SW480 (cell line): ENCODE measurements at regions not wholly inside any gene's neighbourhood (a gene's known extent, or its start where the extent isn't known, plus 50 kb on each side); places are given as distances from the start of the nearest gene placed in this dataset.
"Not testable (repeated sequence)": the region's sequence is repeated elsewhere in the genome, so short reads cannot be mapped to it uniquely, and the experiment has no call there.

Experiments used
- DNase-seq: peaks from one replicate; pipeline ENCODE4 v3.0.0-alpha.2; 2016; ENCODE audit warnings: low spot score

GRCh38 chr3:153752405-153753027, 368.7 kb upstream of the ARHGEF26 start:
- DNase-seq, result no peak

- no peak for DNase-seq
Observed at GRCh38 chr3:153753035-153753434, 368.2 kb upstream of the ARHGEF26 start.

- no peak for DNase-seq
Observed at GRCh38 chr3:153756816-153757215, 364.4 kb upstream of the ARHGEF26 start.

GRCh38 chr3:153757839-153758238, 363.4 kb upstream of the ARHGEF26 start:
- DNase-seq, result no peak

GRCh38 chr3:153760948-153761347, 360.2 kb upstream of the ARHGEF26 start:
- no peak for DNase-seq

- DNase-seq, result no peak
Observed at GRCh38 chr3:153762411-153763235, 358.6 kb upstream of the ARHGEF26 start.

GRCh38 chr3:153767601-153768560, 353.3 kb upstream of the ARHGEF26 start:
- DNase-seq, result no peak

- peak; percentile 65 for DNase-seq
Observed at GRCh38 chr3:153768561-153769469, 352.4 kb upstream of the ARHGEF26 start.

- no peak for DNase-seq
Observed at GRCh38 chr3:153783106-153783505, 338.1 kb upstream of the ARHGEF26 start.

GRCh38 chr3:153783741-153784480, 337.3 kb upstream of the ARHGEF26 start:
- DNase-seq, result no peak

- no peak for DNase-seq
Observed at GRCh38 chr3:153785901-153786300, 335.3 kb upstream of the ARHGEF26 start.

GRCh38 chr3:153789380-153789779, 331.8 kb upstream of the ARHGEF26 start:
- DNase-seq, result no peak

GRCh38 chr3:153797056-153797455, 324.1 kb upstream of the ARHGEF26 start:
- not testable (repeated sequence) for DNase-seq

GRCh38 chr3:153809097-153809496, 312.1 kb upstream of the ARHGEF26 start:
- no peak for DNase-seq

- no peak for DNase-seq
Observed at GRCh38 chr3:153818338-153818737, 302.9 kb upstream of the ARHGEF26 start.

- DNase-seq, result no peak
Observed at GRCh38 chr3:153820035-153820434, 301.2 kb upstream of the ARHGEF26 start.

GRCh38 chr3:153828346-153828745, 292.8 kb upstream of the ARHGEF26 start:
- DNase-seq, result peak; percentile 58

GRCh38 chr3:153829606-153830170, 291.5 kb upstream of the ARHGEF26 start:
- no peak for DNase-seq

GRCh38 chr3:153830552-153830951, 290.6 kb upstream of the ARHGEF26 start:
- DNase-seq, result no peak

GRCh38 chr3:153835540-153835939, 285.6 kb upstream of the ARHGEF26 start:
- no peak for DNase-seq
